Right lobe of liver (tissue), 4 donors: ENCODE measurements at regions not wholly inside any gene's neighbourhood (a gene's known extent, or its start where the extent isn't known, plus 50 kb on each side); places are given as distances from the start of the nearest gene placed in this dataset.

ENCODE experiments used
- CTCF ChIP-seq, 4 donors: fragments of 200-600 bp in 3 of 4; fragments of 450-650 bp in 1 of 4; IDR thresholded peaks; one replicate each; pipeline versions ENCODE4 v1.5.1 to v1.8.0; 2016 to 2022; ENCODE audit warnings: antibody characterized with exemption in 4 of 4, mild to moderate bottlenecking in 2 of 4
- POLR2A ChIP-seq: fragments of 450-650 bp; IDR thresholded peaks from one replicate; pipeline ENCODE4 v1.6.1; 2017; ENCODE audit warnings: antibody characterized with exemption, mild to moderate bottlenecking
- donor health status: DM: no; HTN: no; CAD: no.
- donor health status: DM: no; HTN: no; CAD: no.
- donor health status: DM: no; HTN: yes; CAD: no.

- TF ChIP-seq CTCF (IDR thresholded peaks at IDR 0.05) (no peak), POLR2A (no peak)
Measured at GRCh38 chr9:34797367-34797766, 87.4 kb upstream of the CCL21 start.
